ENCODE measurements at regions not wholly inside any gene's neighbourhood (a gene's known extent, or its start where the extent isn't known, plus 50 kb on each side); places are given as distances from the start of the nearest gene placed in this dataset.

DNA sequence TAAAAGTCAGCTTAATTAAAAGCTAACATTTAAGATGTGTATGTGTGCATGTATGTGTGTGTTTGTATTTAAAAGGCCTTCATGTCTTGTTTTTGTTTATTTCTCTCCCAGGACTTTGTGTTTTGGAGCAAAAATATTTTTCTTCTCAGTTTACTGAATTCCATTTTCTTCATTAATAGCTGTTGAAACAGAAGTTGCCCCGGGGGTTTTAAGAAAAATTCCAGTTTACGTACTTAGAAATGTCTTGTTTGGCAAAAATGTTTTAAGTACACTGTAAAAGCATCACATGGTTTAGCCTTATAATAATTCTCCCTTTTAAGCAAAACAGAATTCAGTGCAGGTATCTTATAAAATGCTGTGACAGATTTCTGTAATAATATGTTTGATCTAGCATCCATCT lies 1233.0 kb upstream of the NRXN1 start:
- TF ChIP-seq CEBPB (IDR thresholded peaks at IDR 0.05) (no peak), POLR2A (IDR thresholded peaks at IDR 0.05; ENCODE audit: low read length) (no peak), CTCF (IDR thresholded peaks at IDR 0.05) (no peak)
- TF ChIP-seq, protein P1, sequence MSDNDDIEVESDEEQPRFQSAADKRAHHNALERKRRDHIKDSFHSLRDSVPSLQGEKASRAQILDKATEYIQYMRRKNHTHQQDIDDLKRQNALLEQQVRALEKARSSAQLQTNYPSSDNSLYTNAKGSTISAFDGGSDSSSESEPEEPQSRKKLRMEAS (IDR thresholded peaks at IDR 0.05) = no peak

Measured in A549 (cell line).